CD14-positive monocyte (primary cell): ENCODE measurements at regions not wholly inside any gene's neighbourhood (a gene's known extent, or its start where the extent isn't known, plus 50 kb on each side); places are given as distances from the start of the nearest gene placed in this dataset.

Experiments used
- DNase-seq, 3 donors: peaks; one replicate each; pipeline ENCODE4 v3.0.0-alpha.2; 2011 to 2022
- H2AFZ ChIP-seq: 2 replicates; pipeline ENCODE4 v1.6.0; 2012; ENCODE audit warnings: mild to moderate bottlenecking, low read depth, low read length, inconsistent platforms; ENCODE audit not compliant: insufficient read depth, poor library complexity, severe bottlenecking
- H3K27ac ChIP-seq, 2 donors: 1 replicate in 1 of 2; 2 replicates in 1 of 2; pipeline ENCODE4 v1.5.1; 2012 to 2013; ENCODE audit warnings: low read length in 2 of 2, control low read depth in 1 of 2, inconsistent platforms in 1 of 2, low read depth in 1 of 2, mild to moderate bottlenecking in 1 of 2
- H3K27me3 ChIP-seq, 2 donors: one replicate each; pipeline versions ENCODE4 v1.6.0 to v1.6.1; 2011 to 2013; ENCODE audit warnings: low read length in 2 of 2; ENCODE audit not compliant: control insufficient read depth in 2 of 2, insufficient read depth in 2 of 2
- H3K36me3 ChIP-seq, 2 donors: replicated peaks in 1 of 2; 1 replicate in 1 of 2; 2 replicates in 1 of 2; pipeline versions ENCODE4 v1.5.1 to v1.6.1; 2012 to 2013; ENCODE audit warnings: low read length in 2 of 2, control low read depth in 1 of 2, inconsistent platforms in 1 of 2, mild to moderate bottlenecking in 1 of 2; ENCODE audit not compliant: insufficient read depth in 2 of 2, control insufficient read depth in 1 of 2
- H3K4me1 ChIP-seq, 2 donors: 1 replicate in 1 of 2; 2 replicates in 1 of 2; pipeline versions ENCODE4 v1.5.1 to v1.6.1; 2012 to 2013; ENCODE audit warnings: low read length in 2 of 2, control low read depth in 1 of 2, inconsistent platforms in 1 of 2, mild to moderate bottlenecking in 1 of 2, moderate library complexity in 1 of 2; ENCODE audit not compliant: insufficient read depth in 2 of 2, control insufficient read depth in 1 of 2
- H3K4me2 ChIP-seq: replicated peaks from 2 replicates; pipeline ENCODE3; 2012; ENCODE audit warnings: low read length, moderate library complexity, mild to moderate bottlenecking; ENCODE audit not compliant: poor library complexity, severe bottlenecking; ENCODE audit errors: extremely low read depth
- H3K4me3 ChIP-seq, 3 experiments: fragments of 200-600 bp in 1 of 3; sonication (generic) in 1 of 3; replicated peaks in 1 of 3; 1 replicate in 2 of 3; 2 replicates in 1 of 3; pipeline ENCODE4 v1.5.1; 2011 to 2013; ENCODE audit warnings: low read length in 3 of 3, mild to moderate bottlenecking in 3 of 3, control low read depth in 2 of 3, low read depth in 2 of 3, inconsistent platforms in 1 of 3, moderate library complexity in 1 of 3
- H3K79me2 ChIP-seq: 2 replicates; pipeline ENCODE4 v1.6.0; 2012; ENCODE audit warnings: mild to moderate bottlenecking, control low read depth, inconsistent platforms, low read length, moderate library complexity; ENCODE audit not compliant: insufficient read depth
- H3K9ac ChIP-seq: 2 replicates; pipeline ENCODE4 v1.6.0; 2017; ENCODE audit warnings: low read length, mild to moderate bottlenecking; ENCODE audit not compliant: insufficient read depth, poor library complexity, severe bottlenecking
- H3K9me3 ChIP-seq, 2 donors: replicated peaks in 1 of 2; 1 replicate in 1 of 2; 2 replicates in 1 of 2; pipeline versions ENCODE4 v1.5.1 to v1.6.1; 2012 to 2013; ENCODE audit warnings: low read length in 2 of 2, control low read depth in 1 of 2; ENCODE audit not compliant: control insufficient read depth in 1 of 2, insufficient read depth in 1 of 2
- H4K20me1 ChIP-seq: 2 replicates; pipeline ENCODE4 v1.6.0; 2012; ENCODE audit warnings: mild to moderate bottlenecking, low read length, control low read depth, moderate library complexity; ENCODE audit not compliant: insufficient read depth
- H3K27ac Mint-ChIP-seq, 7 donors: one replicate each; pipeline ENCODE4 v1.8.0; 2020; ENCODE audit warnings: mild to moderate bottlenecking in 7 of 7, mixed read lengths in 7 of 7, moderate library complexity in 6 of 7, inconsistent platforms in 2 of 7
- H3K27me3 Mint-ChIP-seq, 3 donors: one replicate each; pipeline ENCODE4 v1.8.0; 2021 to 2022; ENCODE audit warnings: low read depth in 3 of 3, mild to moderate bottlenecking in 3 of 3, mixed read lengths in 3 of 3, moderate library complexity in 3 of 3, inconsistent platforms in 1 of 3
- H3K36me3 Mint-ChIP-seq, 2 donors: one replicate each; pipeline ENCODE4 v1.8.0; 2020; ENCODE audit warnings: mixed read lengths in 2 of 2, inconsistent platforms in 1 of 2, mild to moderate bottlenecking in 1 of 2
- H3K4me1 Mint-ChIP-seq: one replicate; pipeline ENCODE4 v1.8.0; 2020; ENCODE audit warnings: mild to moderate bottlenecking, mixed read lengths
- H3K4me3 Mint-ChIP-seq, 2 donors: one replicate each; pipeline ENCODE4 v1.8.0; 2020; ENCODE audit warnings: mild to moderate bottlenecking in 2 of 2, mixed read lengths in 2 of 2, moderate library complexity in 1 of 2
- H3K9me3 Mint-ChIP-seq, 7 donors: one replicate each; pipeline ENCODE4 v1.8.0; 2020 to 2022; ENCODE audit warnings: mixed read lengths in 7 of 7, mild to moderate bottlenecking in 6 of 7, moderate library complexity in 6 of 7, inconsistent platforms in 2 of 7
- WGBS: methylation state at CpG from one replicate; pipeline ENCODE4 v1.1.5; 2013; ENCODE audit warnings: missing lambda C conversion rate; ENCODE audit not compliant: insufficient coverage; 5-methylcytosine and 5-hydroxymethylcytosine counted together
- intact Hi-C, 2 donors: fragments of 100-400 bp; cut with micrococcal nuclease; formaldehyde crosslinking; loops; one replicate each; pipeline versions ENCODE4 v1.15.0 to v1.15.1; 2023
- TF ChIP-seq, protein P1 (sequence below): fragments of 200-600 bp; IDR thresholded peaks from one replicate; pipeline ENCODE4 v1.8.0; 2022; ENCODE audit warnings: antibody characterized with exemption, mild to moderate bottlenecking

DNA sequence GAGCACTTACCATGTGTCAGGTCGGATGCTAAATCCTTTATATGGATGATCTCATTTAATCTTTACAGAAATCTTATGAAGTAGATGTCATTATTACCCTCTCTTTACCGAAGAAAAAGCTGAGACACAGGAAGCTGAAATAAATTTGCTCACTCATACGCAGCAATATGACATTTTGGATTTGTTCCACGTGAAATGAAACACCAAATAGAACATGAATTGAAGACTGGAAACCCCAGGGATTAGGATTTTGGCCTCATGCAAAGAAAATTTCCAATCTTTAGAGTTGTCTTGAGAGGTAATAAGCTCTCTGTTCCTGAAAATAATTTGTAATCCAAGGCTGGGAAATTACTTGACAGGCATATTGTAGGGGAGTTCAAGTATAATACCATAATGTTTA, 354.4 kb upstream of the CLNK start:
- H2AFZ ChIP-seq, result no peak overlapping the region
- H3K4me2 ChIP-seq, result no peak overlapping the region
- no peak overlapping the region for H3K4me3 ChIP-seq
- H4K20me1 ChIP-seq, result no peaks in the 10 kb centered on the region
- no peak overlapping the region for H3K27ac ChIP-seq
- TF ChIP-seq, protein P1, sequence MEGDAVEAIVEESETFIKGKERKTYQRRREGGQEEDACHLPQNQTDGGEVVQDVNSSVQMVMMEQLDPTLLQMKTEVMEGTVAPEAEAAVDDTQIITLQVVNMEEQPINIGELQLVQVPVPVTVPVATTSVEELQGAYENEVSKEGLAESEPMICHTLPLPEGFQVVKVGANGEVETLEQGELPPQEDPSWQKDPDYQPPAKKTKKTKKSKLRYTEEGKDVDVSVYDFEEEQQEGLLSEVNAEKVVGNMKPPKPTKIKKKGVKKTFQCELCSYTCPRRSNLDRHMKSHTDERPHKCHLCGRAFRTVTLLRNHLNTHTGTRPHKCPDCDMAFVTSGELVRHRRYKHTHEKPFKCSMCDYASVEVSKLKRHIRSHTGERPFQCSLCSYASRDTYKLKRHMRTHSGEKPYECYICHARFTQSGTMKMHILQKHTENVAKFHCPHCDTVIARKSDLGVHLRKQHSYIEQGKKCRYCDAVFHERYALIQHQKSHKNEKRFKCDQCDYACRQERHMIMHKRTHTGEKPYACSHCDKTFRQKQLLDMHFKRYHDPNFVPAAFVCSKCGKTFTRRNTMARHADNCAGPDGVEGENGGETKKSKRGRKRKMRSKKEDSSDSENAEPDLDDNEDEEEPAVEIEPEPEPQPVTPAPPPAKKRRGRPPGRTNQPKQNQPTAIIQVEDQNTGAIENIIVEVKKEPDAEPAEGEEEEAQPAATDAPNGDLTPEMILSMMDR, result no peak
- Mint-ChIP-seq H3K27ac (no peak overlapping the region), H3K9me3 (peaks cover 0 to 3% (median 0%) of the 10 kb centered on the region in 7 donors), H3K36me3 (no peaks in the 10 kb centered on the region), H3K4me1 (no peaks in the 10 kb centered on the region), H3K4me3 (no peak overlapping the region), H3K27me3 (peaks cover 0 to 2% (median 0%) of the 10 kb centered on the region in 3 donors)
- 24% methylated on average over 2 of the region's 4 CpGs for WGBS
- H3K4me1 ChIP-seq, result no peaks in the 10 kb centered on the region
- no peaks in the 10 kb centered on the region for H3K79me2 ChIP-seq
- no peaks in the 10 kb centered on the region for H3K9me3 ChIP-seq
- intact Hi-C loops, result no loop called here
- no peaks in the 10 kb centered on the region for H3K36me3 ChIP-seq
- DNase-seq, result no peak
- no peaks in the 10 kb centered on the region for H3K27me3 ChIP-seq
- H3K9ac ChIP-seq, result no peak overlapping the region

DNA sequence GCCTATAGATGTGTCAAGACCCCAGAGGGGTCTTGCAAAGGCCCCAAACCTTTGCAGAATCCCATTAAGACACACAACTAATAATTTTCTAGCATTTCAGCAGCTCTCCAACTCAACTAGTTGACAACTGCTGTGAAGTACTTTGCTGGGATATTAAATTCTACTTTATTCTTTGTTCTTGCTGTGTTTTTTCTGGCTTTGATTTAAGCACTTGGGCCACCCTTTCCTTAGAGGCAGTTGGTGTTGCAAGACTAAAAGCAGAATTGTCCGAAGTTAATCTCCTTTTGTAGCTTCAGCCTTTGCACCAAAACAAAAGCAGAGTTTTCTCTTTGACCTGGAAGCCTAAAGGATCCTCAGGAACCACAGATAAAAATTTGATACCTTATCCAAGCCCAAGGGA, 353.1 kb upstream of the CLNK start:
- H3K4me2 ChIP-seq, result no peak overlapping the region
- intact Hi-C loops, result no loop called here

More for the DNA sequence above, 353.1 kb upstream of the CLNK start:
- Histone ChIP-seq H3K36me3 (no peaks in the 10 kb centered on the region), H3K4me3 (no peak overlapping the region), H3K27ac (no peak overlapping the region), H3K4me1 (no peaks in the 10 kb centered on the region), H3K79me2 (no peaks in the 10 kb centered on the region), H3K27me3 (no peaks in the 10 kb centered on the region), H2AFZ (no peak overlapping the region), H4K20me1 (no peaks in the 10 kb centered on the region), H3K9ac (no peak overlapping the region), H3K9me3 (no peaks in the 10 kb centered on the region)
- no peak overlapping the region for H3K4me3 Mint-ChIP-seq
- WGBS, result no CpG with 5 or more reads among the region's 1 CpG
- no peaks in the 10 kb centered on the region for H3K4me1 Mint-ChIP-seq
- H3K9me3 Mint-ChIP-seq, result peaks cover 0 to 6% (median 1%) of the 10 kb centered on the region in 7 donors
- no peak for DNase-seq
- TF ChIP-seq, protein P1, result no peak
- H3K27me3 Mint-ChIP-seq, result peaks cover 0 to 2% (median 0%) of the 10 kb centered on the region in 3 donors
- H3K27ac Mint-ChIP-seq, result no peak overlapping the region
- H3K36me3 Mint-ChIP-seq, result no peaks in the 10 kb centered on the region
